ENCODE measurements at regions not wholly inside any gene's neighbourhood (a gene's known extent, or its start where the extent isn't known, plus 50 kb on each side); places are given as distances from the start of the nearest gene placed in this dataset.
A peak's percentile ranks its signal among the peaks of the same experiment; 100 is the strongest.

DNA sequence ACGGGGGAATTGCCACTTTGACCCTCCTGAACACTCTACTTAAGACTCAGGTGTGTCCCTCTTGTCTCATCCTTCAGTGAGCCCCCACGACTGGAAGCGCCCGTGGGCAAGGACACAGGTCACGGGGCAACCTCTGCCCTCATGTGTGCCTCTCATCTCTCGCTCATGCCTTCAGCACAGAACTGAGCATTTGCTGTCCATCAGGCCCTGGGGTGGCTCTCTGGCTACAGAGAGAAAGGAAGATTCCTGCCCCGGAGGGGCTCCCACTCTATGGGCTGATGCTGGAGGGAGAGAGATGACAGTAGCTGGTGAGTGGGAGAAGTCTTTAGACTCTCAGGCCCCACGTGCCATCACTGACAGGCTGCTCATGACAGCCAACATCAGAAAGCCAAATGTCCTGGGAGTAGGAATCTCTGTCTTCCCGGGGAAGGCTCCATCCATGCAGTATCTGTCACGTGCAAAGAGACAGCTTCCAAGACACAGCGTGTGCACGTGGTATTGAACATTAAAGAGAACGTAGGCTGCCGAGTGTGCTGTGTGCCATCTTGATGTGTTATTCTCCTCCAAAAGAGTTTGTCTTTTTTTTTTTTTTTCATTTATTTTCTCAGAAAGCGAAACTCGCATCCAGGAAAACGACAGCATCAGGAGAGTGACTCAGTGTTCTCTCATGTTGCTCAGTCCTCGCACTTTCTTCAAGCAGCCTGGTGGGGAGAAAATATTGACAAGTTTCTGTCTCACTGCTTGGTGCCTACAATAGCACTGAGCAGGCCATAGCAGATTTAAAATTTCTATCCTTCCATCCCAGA, 190.5 kb downstream of the GAS1 start:
- DNase-seq (ENCODE audit: extremely low spot score): no peak
- no peak overlapping the region for H3K27ac ChIP-seq (ENCODE audit: low read depth)

GRCh38 chr9:86755561-86755941, 191.8 kb downstream of the GAS1 start:
- no peaks in the 10 kb centered on the region for H3K4me1 ChIP-seq (ENCODE audit: insufficient read depth)
- no peaks in the 10 kb centered on the region for H3K36me3 ChIP-seq (ENCODE audit: insufficient read depth)
- 83% methylated on average over 8 of the region's 8 CpGs for whole genome bisulfite sequencing
- H3K27ac ChIP-seq (ENCODE audit: low read depth): no peak overlapping the region
- H3K4me3 ChIP-seq (ENCODE audit: low read depth, low read length): no peak overlapping the region
- no peak for DNase-seq (ENCODE audit: extremely low spot score)

More for the DNA sequence above, 190.5 kb downstream of the GAS1 start:
- Histone ChIP-seq H3K36me3 (ENCODE audit: insufficient read depth) (no peaks in the 10 kb centered on the region), H3K4me1 (ENCODE audit: insufficient read depth) (no peaks in the 10 kb centered on the region), H3K4me3 (ENCODE audit: low read depth, low read length) (no peak overlapping the region)
- 88% methylated on average over 18 of the region's 18 CpGs for WGBS

DNA sequence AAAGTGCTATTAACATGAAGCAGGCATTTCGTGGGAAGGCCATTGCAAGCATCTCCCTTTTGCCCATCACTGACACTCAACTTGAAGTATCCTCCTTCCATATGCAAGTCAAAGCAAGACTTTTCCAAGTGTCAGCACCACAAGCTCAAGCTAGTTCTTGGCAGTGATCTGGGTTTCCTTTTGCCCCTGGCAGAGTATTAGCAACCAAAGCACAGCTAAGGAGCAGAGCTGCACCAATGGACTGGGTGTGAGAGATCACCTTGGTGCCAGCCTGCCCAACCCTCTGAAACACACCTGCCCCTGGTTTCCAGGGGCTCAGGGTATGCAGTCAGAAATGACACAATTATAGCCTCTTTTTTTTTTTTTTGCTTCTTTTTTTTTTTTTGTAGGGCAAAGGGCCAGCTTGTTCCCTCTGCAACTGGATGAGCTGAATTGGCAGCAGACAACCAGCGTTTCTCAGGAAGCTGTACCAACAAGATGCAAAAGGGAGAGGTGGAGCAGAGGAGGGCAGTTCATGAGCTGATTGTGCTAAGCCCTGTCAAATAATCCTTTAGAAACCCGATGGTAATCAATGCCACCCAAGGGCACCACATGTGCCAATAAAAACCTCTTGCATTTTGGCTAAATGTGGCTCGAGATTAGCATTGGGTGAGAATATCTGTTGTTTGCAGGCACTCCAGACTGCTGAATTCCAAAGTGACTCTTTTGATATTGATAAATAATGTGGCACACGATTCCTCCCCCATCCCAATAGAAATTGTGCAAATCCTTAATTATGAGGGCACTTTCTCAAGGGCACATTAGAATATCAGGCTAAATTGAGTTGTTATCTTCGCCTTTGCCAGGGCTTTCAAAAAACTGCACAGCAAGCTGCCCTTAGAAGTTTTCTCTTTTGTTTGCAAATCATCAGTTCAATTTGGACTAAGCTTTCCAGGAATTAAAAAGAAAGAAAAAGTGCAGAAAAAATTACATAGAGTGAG, 192.4 kb downstream of the GAS1 start:
- Histone ChIP-seq H3K27ac (ENCODE audit: low read depth) (no peak overlapping the region), H3K36me3 (ENCODE audit: insufficient read depth) (no peaks in the 10 kb centered on the region), H3K4me3 (ENCODE audit: low read depth, low read length) (no peak overlapping the region), H3K4me1 (ENCODE audit: insufficient read depth) (no peaks in the 10 kb centered on the region)
- 70% methylated on average over 6 of the region's 6 CpGs for WGBS
- no peak for DNase-seq (ENCODE audit: extremely low spot score)

DNA sequence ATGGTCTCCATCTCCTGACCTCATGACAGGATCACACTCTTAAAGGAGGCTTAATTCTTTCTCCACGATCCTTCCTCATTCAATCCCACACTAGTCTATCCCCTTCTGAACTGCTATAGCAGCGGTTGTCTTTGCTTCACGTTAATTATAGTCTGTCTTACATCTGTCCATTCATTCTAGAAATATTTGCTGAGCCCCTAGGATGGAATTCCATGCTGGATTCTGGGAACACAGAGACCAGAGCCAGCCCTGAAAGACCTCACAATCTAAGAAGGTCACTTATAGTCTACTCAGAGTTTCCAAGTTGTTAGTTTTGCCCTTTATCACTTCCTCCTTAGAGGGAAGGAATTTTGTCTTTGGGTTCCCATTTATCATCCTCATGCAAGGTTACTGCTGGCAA, 193.5 kb downstream of the GAS1 start:
- no peak for DNase-seq (ENCODE audit: extremely low spot score)
- Histone ChIP-seq H3K4me3 (ENCODE audit: low read depth, low read length) (no peak overlapping the region), H3K36me3 (ENCODE audit: insufficient read depth) (no peaks in the 10 kb centered on the region), H3K27ac (ENCODE audit: low read depth) (no peak overlapping the region), H3K4me1 (ENCODE audit: insufficient read depth) (no peaks in the 10 kb centered on the region)
- 85% methylated on average over 3 of the region's 3 CpGs for WGBS

- H3K4me1 ChIP-seq (ENCODE audit: insufficient read depth): no peaks in the 10 kb centered on the region
- DNase-seq (ENCODE audit: extremely low spot score): no peak
- H3K36me3 ChIP-seq (ENCODE audit: insufficient read depth): no peaks in the 10 kb centered on the region
- no peak overlapping the region for H3K27ac ChIP-seq (ENCODE audit: low read depth)
- H3K4me3 ChIP-seq (ENCODE audit: low read depth, low read length): no peak overlapping the region
- 96% methylated on average over 2 of the region's 2 CpGs for WGBS
These were observed 194.6 kb downstream of the GAS1 start for GRCh38 chr9:86752733-86753132.

- no peak overlapping the region for H3K4me3 ChIP-seq (ENCODE audit: low read depth, low read length)
- no peaks in the 10 kb centered on the region for H3K4me1 ChIP-seq (ENCODE audit: insufficient read depth)
- H3K36me3 ChIP-seq (ENCODE audit: insufficient read depth): no peaks in the 10 kb centered on the region
- DNase-seq (ENCODE audit: extremely low spot score): no peak
- H3K27ac ChIP-seq (ENCODE audit: low read depth): no peak overlapping the region
- WGBS: 97% methylated on average over 5 of the region's 5 CpGs
These were observed 195.3 kb downstream of the GAS1 start for GRCh38 chr9:86751956-86752355.

DNA sequence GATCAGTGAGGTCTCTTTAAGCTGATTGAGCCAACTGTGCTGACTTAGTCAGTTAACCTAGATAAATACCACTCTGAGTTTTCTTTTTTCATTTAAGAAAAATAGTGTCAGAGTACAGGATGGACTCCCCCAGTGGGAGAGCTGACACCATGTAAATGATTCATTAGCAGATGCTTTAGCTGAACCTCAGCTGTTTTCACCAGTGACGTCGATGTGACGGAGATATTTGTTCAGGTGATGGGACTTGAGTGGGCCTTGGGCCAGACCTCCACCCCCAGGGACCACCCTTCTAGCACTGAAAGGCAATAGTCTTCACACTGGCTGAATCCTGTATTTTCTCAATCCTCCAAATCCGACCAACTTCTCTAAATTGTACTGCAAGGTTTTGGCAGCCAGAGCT, 196.1 kb downstream of the GAS1 start:
- Histone ChIP-seq H3K36me3 (ENCODE audit: insufficient read depth) (no peaks in the 10 kb centered on the region), H3K27ac (ENCODE audit: low read depth) (no peak overlapping the region), H3K4me1 (ENCODE audit: insufficient read depth) (no peaks in the 10 kb centered on the region), H3K4me3 (ENCODE audit: low read depth, low read length) (no peak overlapping the region)
- DNase-seq (ENCODE audit: extremely low spot score): no peak
- WGBS: 95% methylated on average over 4 of the region's 4 CpGs

- WGBS: 23% methylated on average over 4 of the region's 4 CpGs
- DNase-seq (ENCODE audit: extremely low spot score): peak; percentile 48
- no peaks in the 10 kb centered on the region for H3K36me3 ChIP-seq (ENCODE audit: insufficient read depth)
- no peak overlapping the region for H3K4me3 ChIP-seq (ENCODE audit: low read depth, low read length)
- no peak overlapping the region for H3K27ac ChIP-seq (ENCODE audit: low read depth)
- H3K4me1 ChIP-seq (ENCODE audit: insufficient read depth): no peaks in the 10 kb centered on the region
These were observed 197.4 kb downstream of the GAS1 start for GRCh38 chr9:86749894-86750255.

GRCh38 chr9:86749161-86749893, 198.0 kb downstream of the GAS1 start:
- Histone ChIP-seq H3K4me3 (ENCODE audit: low read depth, low read length) (no peak overlapping the region), H3K27ac (ENCODE audit: low read depth) (no peak overlapping the region), H3K4me1 (ENCODE audit: insufficient read depth) (no peaks in the 10 kb centered on the region), H3K36me3 (ENCODE audit: insufficient read depth) (no peaks in the 10 kb centered on the region)
- DNase-seq (ENCODE audit: extremely low spot score): no peak
- 53% methylated on average over 2 of the region's 2 CpGs for WGBS

DNA sequence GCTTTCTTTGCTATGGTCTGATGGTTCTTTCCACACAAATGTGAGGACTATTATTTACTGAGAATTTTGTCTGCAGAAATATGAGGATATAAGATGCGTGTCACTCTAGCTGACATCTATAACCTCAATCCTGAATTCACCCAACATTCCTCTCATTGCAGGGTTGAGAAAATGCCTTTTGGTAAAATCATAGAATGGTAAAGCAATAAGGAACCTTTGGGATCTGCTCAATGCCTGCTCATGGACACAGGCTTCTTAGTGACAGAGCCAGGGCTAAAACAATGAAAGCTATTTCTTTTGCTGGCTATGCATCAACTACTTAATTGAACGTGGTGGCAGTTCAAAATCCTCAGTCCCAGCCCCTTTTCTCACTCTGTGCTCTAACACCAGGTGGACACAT, 199.6 kb downstream of the GAS1 start:
- no peaks in the 10 kb centered on the region for H3K4me1 ChIP-seq (ENCODE audit: insufficient read depth)
- 63% methylated on average over 2 of the region's 2 CpGs for WGBS
- H3K4me3 ChIP-seq (ENCODE audit: low read depth, low read length): no peak overlapping the region
- no peak overlapping the region for H3K27ac ChIP-seq (ENCODE audit: low read depth)
- DNase-seq (ENCODE audit: extremely low spot score): no peak
- H3K36me3 ChIP-seq (ENCODE audit: insufficient read depth): no peaks in the 10 kb centered on the region

GRCh38 chr9:86741311-86742208, 205.7 kb downstream of the GAS1 start:
- 79% methylated on average over 8 of the region's 8 CpGs for WGBS

DNA sequence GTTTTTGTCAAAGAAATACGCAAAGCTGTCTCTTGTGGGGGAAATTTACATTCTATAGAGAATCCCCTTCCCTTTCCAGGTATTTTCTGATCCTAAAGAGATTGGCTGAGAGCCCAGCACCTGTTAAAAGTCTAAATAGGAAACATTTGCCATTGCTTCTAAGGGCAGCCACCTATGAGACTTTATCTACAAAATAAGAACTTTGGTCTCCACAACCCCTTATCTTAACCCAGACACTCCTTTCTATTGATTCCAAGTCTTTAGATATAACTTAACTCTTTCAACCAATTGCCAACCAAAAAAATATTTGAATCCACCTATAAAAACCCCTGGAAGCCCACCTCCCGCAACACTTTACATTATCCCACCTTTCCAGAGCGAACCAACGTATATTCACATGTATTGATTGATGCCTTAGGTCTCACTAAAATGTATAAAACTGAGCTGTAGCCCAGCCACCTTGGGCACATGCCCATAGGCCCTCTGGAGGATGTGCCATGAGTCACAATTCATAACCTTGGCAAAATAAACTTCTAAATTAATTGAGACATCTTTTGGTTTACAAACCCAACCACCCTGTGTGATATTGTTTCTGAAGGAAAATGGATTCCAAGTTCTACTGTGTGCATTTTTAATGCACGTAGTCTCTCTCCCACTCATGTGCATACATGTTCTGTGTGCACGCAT, 211.4 kb downstream of the GAS1 start:
- H3K4me1 ChIP-seq (ENCODE audit: insufficient read depth): no peaks in the 10 kb centered on the region
- H3K36me3 ChIP-seq (ENCODE audit: insufficient read depth): no peaks in the 10 kb centered on the region
- WGBS: 78% methylated on average over 6 of the region's 6 CpGs
- H3K27ac ChIP-seq (ENCODE audit: low read depth): no peak overlapping the region
- no peak for DNase-seq (ENCODE audit: extremely low spot score)
- no peak overlapping the region for H3K4me3 ChIP-seq (ENCODE audit: low read depth, low read length)

More at GRCh38 chr9:86741311-86742208, 205.7 kb downstream of the GAS1 start:
- no peak for DNase-seq (ENCODE audit: extremely low spot score)
- no peak overlapping the region for H3K4me3 ChIP-seq (ENCODE audit: low read depth, low read length)
- H3K4me1 ChIP-seq (ENCODE audit: insufficient read depth): peaks cover 2% of the 10 kb centered on the region
- H3K36me3 ChIP-seq (ENCODE audit: insufficient read depth): no peaks in the 10 kb centered on the region
- H3K27ac ChIP-seq (ENCODE audit: low read depth): no peak overlapping the region
